ENCODE measurements at regions not wholly inside any gene's neighbourhood (a gene's known extent, or its start where the extent isn't known, plus 50 kb on each side); places are given as distances from the start of the nearest gene placed in this dataset.
A peak's percentile ranks its signal among the peaks of the same experiment; 100 is the strongest.

DNA sequence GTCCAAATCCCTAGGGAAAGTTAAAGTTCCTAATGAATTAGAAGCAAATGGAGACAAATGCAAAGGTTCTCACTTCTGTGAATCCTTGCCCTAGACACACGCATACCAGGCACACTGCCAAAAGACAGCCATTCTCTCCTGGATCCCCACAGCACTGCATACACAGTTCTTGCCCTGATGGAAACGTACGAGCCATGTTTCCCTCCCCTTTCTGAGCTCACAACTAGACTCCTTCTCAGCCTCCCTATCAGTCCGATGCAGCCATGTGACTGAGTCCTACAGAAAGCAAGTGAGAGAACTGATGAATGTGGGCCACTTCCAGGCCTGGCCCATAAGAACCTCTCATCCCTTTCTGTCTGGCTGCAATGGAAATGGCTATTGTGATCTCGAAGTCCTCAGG, 92.0 kb downstream of the ZNF608 start (continued):
- TF ChIP-seq, protein P1, sequence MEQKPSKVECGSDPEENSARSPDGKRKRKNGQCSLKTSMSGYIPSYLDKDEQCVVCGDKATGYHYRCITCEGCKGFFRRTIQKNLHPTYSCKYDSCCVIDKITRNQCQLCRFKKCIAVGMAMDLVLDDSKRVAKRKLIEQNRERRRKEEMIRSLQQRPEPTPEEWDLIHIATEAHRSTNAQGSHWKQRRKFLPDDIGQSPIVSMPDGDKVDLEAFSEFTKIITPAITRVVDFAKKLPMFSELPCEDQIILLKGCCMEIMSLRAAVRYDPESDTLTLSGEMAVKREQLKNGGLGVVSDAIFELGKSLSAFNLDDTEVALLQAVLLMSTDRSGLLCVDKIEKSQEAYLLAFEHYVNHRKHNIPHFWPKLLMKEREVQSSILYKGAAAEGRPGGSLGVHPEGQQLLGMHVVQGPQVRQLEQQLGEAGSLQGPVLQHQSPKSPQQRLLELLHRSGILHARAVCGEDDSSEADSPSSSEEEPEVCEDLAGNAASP (IDR thresholded peaks at IDR 0.05), result no peak
- TF ChIP-seq KDM1A (IDR thresholded peaks at IDR 0.05), result no peak
- TF ChIP-seq MAFG (tag; conservative IDR thresholded peaks at IDR 0.05), result no peak
- TF ChIP-seq SMARCA4 (IDR thresholded peaks at IDR 0.05), result peak; percentile 49; the same call in 1 of the 2 replicates
- TF ChIP-seq E2F3 (CRISPR knock-in tag; IDR thresholded peaks at IDR 0.05), result no peak
- TF ChIP-seq, protein P2, sequence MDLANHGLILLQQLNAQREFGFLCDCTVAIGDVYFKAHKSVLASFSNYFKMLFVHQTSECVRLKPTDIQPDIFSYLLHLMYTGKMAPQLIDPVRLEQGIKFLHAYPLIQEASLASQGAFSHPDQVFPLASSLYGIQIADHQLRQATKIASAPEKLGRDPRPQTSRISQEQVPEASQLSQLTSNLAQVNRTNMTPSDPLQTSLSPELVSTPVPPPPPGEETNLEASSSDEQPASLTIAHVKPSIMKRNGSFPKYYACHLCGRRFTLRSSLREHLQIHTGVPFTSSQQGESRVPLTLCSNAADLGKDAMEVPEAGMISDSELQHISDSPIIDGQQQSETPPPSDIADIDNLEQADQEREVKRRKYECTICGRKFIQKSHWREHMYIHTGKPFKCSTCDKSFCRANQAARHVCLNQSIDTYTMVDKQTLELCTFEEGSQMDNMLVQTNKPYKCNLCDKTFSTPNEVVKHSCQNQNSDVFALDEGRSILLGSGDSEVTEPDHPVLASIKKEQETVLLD (IDR thresholded peaks at IDR 0.05), result 0 out of 2 replicates have a peak, but pooled peaks have one; percentile 8
- 0 out of 3 replicates have a peak, but pooled peaks of 1 of the 2 experiments have one; percentile 60 for TF ChIP-seq CBX3 (IDR thresholded peaks at IDR 0.05; ENCODE audit: borderline replicate concordance in 1 of 2, low read length in 2 of 2)
- TF ChIP-seq, protein P3, sequence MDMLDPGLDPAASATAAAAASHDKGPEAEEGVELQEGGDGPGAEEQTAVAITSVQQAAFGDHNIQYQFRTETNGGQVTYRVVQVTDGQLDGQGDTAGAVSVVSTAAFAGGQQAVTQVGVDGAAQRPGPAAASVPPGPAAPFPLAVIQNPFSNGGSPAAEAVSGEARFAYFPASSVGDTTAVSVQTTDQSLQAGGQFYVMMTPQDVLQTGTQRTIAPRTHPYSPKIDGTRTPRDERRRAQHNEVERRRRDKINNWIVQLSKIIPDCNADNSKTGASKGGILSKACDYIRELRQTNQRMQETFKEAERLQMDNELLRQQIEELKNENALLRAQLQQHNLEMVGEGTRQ (CRISPR knock-in tag; IDR thresholded peaks at IDR 0.05), result peak; percentile 64
- no peak for TF ChIP-seq JUND (IDR thresholded peaks at IDR 0.05; ENCODE audit: borderline replicate concordance, low read depth, low read length)
- TF ChIP-seq JUND (tag; IDR thresholded peaks at IDR 0.05; ENCODE audit: borderline replicate concordance, low read depth, low read length), result peak; percentile 43; the same call in 1 of the 3 replicates
- no peak for TF ChIP-seq ESRRB (CRISPR knock-in tag; IDR thresholded peaks at IDR 0.05; ENCODE audit: borderline replicate concordance)
- no peak for TF ChIP-seq NCOA2 (IDR thresholded peaks at IDR 0.05; ENCODE audit: partially characterized antibody in 2 of 2)
- TF ChIP-seq ZNF707 (CRISPR knock-in tag; conservative IDR thresholded peaks at IDR 0.05), result no peak
- TF ChIP-seq, protein P4, sequence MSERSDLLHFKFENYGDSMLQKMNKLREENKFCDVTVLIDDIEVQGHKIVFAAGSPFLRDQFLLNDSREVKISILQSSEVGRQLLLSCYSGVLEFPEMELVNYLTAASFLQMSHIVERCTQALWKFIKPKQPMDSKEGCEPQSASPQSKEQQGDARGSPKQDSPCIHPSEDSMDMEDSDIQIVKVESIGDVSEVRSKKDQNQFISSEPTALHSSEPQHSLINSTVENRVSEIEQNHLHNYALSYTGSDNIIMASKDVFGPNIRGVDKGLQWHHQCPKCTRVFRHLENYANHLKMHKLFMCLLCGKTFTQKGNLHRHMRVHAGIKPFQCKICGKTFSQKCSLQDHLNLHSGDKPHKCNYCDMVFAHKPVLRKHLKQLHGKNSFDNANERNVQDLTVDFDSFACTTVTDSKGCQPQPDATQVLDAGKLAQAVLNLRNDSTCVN (CRISPR knock-in tag; IDR thresholded peaks at IDR 0.05), result no peak
- TF ChIP-seq ZC3H4 (CRISPR knock-in tag; IDR thresholded peaks at IDR 0.05; ENCODE audit: borderline replicate concordance), result no peak
- TF ChIP-seq, protein P5, sequence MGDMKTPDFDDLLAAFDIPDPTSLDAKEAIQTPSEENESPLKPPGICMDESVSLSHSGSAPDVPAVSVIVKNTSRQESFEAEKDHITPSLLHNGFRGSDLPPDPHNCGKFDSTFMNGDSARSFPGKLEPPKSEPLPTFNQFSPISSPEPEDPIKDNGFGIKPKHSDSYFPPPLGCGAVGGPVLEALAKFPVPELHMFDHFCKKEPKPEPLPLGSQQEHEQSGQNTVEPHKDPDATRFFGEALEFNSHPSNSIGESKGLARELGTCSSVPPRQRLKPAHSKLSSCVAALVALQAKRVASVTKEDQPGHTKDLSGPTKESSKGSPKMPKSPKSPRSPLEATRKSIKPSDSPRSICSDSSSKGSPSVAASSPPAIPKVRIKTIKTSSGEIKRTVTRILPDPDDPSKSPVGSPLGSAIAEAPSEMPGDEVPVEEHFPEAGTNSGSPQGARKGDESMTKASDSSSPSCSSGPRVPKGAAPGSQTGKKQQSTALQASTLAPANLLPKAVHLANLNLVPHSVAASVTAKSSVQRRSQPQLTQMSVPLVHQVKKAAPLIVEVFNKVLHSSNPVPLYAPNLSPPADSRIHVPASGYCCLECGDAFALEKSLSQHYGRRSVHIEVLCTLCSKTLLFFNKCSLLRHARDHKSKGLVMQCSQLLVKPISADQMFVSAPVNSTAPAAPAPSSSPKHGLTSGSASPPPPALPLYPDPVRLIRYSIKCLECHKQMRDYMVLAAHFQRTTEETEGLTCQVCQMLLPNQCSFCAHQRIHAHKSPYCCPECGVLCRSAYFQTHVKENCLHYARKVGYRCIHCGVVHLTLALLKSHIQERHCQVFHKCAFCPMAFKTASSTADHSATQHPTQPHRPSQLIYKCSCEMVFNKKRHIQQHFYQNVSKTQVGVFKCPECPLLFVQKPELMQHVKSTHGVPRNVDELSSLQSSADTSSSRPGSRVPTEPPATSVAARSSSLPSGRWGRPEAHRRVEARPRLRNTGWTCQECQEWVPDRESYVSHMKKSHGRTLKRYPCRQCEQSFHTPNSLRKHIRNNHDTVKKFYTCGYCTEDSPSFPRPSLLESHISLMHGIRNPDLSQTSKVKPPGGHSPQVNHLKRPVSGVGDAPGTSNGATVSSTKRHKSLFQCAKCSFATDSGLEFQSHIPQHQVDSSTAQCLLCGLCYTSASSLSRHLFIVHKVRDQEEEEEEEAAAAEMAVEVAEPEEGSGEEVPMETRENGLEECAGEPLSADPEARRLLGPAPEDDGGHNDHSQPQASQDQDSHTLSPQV (IDR thresholded peaks at IDR 0.05), result peak; percentile 87
- TF ChIP-seq ZBTB17 (CRISPR knock-in tag; IDR thresholded peaks at IDR 0.05), result no peak
- no peak for TF ChIP-seq NFE2 (IDR thresholded peaks at IDR 0.05; ENCODE audit: low read depth)
- no peak for TF ChIP-seq NR2C1 (IDR thresholded peaks at IDR 0.05)
- no peak for TF ChIP-seq NR2C1 (tag; IDR thresholded peaks at IDR 0.05)
- no peak for TF ChIP-seq BHLHE40 (IDR thresholded peaks at IDR 0.05; ENCODE audit: low read length)

Measured in K562 (cell line).